NCI-H128 (cell line): ENCODE measurements at regions not wholly inside any gene's neighbourhood (a gene's known extent, or its start where the extent isn't known, plus 50 kb on each side); places are given as distances from the start of the nearest gene placed in this dataset.

Source experiments
- DNase-seq: peaks from one replicate; lab custom pipeline; 2025; ENCODE audit not compliant: unreplicated experiment; lab: John Stamatoyannopoulos, UW

DNA sequence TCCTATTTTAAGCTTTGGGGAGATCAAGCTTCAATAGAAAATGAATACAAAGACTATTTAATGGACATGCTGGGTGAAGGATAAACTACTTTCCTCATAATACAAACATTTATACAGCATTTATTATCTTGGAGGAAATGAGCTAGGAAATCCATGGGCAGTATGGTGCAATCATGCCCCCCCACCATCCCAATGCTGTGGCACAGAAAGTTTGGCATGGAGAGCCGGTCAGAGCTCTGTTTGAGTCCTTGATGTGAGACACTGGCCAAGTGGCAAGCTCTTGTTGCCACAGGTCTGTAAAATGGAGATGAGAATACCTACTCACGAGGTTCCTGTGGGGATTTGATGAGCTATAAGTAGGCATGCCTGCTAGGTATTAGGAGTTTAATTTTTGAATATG, 120.6 kb downstream of the MAB21L3 start:
- no peak for DNase-seq

DNA sequence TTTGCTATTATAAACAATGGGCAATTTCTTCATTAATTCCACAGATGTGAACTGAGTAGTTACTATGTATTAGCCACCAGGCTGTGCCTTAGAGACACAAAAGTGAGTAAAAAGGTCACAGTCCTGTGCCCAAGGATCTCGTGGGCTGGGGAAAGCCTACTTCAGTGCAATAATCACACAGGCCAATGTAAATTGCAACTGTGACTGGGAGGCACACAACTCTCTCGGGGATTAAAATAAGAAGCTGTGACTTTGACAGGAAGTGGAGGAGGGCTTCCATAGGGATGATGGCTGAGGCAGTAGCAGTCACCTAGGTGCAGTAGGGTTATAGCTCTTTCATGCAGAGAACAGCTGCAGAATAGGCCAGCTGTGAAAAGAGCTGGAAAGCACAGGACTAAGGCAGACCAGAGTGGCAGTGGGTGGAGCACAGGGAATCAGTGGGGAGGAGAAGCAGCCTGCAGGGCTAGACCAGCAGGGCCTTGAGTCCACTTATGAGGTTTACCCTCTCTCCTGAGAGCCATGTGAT, 121.9 kb downstream of the MAB21L3 start:
- DNase-seq = no peak

DNA sequence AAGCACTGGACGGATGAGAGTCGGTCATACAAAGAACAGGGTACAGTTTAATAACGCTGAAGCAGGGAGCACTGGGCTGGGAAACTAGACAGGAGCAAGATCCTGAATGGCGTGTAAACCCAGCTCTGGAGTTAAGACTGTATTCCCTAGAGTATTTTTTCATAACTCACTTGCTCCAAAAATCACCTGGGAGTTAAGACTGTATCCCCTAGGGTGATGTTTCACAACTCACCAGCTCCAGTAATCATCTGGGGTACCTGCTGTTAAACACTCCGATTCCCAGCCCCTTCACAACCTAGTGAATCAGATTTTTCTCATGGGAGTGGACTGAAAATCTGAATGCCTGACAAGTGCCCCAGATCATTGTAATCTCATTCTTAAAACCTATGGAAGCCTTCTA, 123.2 kb downstream of the MAB21L3 start:
- no peak for DNase-seq

DNA sequence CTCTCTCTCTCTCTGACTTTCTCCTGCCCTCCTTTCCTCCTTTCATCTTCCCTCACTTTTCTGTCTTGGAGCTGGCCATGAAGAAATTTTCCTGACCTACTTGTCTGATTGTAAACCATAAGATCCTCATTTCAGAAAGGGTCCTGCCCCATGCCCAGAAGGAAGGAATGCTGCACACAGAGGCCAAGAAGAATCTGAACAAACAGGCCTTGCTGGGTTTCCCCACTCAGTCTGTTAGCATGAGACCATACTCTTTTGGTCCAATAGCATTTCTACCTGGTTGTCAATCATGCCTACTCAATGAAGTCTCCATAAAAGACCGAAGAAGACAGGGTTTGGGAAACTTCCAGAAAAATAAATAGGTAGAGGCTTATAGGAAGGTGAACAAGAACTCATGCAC, 128.7 kb downstream of the MAB21L3 start:
- no peak for DNase-seq

DNA sequence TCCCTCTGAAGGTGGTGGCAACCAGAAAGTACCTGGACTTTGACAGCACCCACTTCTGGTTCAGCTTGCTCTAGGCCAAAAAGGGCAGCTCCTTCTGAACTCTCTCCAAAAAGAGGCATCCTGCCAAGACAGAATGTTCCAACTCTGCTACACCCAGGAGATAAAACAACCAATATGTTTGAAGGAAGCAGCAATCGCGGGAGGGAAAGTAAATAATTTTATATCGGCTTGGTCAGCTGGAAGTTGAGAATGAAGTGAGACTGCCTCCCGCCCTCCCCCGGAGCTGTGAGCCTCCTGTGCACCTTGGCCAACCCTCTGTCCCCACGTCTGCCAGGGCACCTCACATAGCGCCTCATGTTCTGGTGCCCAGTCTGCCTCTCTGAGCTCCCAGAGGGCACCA, 130.3 kb upstream of the ATP1A1 start:
- DNase-seq = no peak

DNA sequence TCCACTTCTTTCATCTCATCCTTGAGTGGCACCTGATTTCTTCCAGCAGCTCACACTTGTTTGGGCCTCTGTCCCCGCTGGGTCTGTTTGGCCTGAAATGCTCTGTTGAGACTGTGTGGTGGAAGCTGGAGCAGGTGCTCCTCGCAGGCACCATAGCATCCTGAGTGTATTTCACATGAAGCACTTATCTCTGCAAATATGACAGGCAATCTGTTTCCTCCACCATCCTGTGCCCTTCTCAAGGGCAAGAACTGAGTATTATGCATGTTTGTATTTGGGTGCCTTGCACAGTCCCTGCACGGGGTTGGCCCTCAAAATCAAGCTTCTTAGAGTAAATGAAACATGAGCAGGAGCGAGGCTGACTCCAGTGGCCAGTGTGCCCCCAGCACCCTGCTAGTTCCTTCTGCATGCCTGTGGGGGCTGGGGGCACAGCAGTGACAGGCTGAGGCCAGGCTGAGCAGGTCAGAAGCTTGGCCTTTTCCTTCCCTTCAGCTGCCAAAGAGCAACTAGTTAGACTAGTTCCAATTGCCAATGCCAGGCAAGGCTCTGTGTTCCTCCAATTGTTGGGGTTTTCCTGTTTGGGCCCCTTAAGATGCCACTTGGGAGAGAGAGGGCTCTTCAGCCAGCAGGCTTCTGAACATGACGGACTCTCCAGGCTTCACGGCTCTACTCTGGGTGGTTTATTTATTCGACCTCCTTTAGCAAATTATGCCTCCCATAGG, 129.6 kb upstream of the ATP1A1 start:
- DNase-seq = no peak

DNA sequence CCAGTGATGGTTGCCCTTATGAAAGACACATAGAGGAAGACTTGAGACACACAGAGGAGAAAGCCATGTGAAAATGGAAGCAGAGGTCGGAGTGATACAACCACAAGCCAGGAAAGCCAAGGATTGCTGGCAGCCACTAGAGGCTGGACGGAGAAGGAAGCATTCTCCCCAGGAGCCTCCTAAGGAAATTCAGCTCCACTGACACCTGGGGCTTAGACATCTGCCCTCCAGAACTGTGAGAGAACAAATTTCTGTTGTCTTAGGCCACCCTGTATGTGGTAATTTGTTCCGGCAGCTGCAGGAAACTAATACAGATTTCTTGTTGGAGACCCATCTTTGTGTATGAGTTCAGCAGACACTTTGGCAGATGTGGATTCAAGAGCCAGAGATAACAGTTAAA, 126.9 kb upstream of the ATP1A1 start:
- no peak for DNase-seq

DNA sequence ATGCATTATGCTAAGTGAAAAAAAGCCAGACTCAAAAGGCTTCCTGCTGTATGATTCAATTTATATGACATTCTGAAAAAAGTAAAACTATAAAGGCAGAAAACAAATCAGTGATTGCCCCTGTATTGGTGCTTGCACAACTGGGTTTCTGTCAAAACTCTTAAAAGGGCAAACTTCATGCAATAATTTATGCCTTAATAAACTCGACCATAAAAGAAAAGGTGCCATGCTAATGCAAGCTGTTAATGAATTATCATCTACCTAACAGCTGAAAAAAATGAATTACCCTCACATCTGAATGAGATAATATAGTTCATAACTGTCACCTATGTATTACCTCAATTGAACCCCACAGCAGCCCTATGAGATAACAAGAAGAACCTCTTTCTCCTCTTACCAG, 120.8 kb upstream of the ATP1A1 start:
- DNase-seq = no peak

DNA sequence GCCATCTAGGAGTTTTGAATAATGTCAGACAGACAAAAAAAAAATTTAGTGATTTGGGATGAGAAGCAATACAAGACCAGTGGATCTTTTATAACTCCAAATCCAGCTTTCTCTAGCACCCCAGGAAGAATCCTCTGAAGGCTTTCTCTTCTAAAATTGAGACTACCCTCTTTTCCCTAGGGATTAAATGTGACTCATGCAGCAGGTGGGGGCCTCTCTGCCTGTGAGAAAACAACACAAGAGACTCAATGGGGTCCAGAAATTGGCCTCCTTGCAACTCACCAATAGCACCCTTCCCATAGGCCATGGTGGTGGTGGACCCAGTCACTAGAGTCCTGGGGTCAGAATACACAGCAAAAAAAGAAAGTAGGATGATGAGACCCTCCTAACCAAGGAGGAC, 120.3 kb upstream of the ATP1A1 start:
- DNase-seq = no peak

DNA sequence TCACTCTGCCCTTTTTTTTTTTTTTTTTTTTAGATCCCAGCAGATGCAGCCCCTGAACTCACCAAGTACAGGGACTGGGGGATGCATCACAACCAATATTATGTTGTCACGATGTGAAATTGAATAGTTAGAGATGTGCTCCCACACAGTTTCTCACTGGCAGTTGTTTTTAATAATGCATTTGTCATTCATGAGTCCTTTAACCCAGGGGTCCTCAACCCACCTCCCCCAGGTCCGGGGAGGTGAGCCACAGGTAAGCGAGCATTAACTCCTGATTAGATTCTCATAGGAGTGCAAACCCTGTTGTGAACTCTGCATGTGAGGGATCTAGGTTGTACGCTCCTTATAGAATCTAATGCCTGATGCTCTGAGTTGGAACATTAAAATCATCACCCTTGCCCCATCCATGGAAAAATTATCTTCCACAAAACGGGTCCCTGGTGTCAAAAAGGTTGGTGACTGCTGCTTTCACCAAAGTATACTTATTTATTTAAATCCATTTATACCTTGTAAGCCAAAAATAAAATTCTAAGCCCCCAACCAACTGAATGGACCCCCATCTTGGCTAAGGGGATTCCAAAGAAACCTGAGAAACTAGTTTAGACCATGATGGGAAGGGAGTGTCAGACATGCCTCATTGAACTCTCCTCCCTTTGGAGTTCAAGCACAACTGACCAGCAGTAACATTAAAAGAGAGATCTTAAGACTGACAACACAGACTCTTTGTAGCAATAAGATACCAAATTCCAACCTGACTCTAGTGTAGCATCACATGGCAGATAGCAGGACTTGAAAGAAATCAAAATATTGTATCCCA, 119.3 kb upstream of the ATP1A1 start:
- DNase-seq = no peak

DNA sequence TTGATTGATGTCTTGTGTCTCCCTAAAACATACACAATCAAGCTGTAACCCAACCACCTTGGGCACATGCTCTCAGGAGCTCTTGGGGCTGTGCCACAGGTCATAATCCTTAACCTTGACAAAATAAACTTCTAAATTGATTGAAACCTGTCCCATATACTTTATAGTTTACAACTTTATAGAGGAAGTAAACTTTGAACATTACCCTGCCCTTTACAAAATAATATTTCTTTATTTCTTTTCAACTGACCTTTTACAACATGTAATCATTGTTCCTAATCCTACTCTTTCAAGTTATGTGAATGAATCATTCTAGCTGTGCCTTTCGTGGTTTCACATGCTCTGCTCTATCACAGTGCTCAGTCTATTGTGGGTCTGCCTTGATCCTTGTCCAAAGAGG, 118.3 kb upstream of the ATP1A1 start:
- DNase-seq = no peak

DNA sequence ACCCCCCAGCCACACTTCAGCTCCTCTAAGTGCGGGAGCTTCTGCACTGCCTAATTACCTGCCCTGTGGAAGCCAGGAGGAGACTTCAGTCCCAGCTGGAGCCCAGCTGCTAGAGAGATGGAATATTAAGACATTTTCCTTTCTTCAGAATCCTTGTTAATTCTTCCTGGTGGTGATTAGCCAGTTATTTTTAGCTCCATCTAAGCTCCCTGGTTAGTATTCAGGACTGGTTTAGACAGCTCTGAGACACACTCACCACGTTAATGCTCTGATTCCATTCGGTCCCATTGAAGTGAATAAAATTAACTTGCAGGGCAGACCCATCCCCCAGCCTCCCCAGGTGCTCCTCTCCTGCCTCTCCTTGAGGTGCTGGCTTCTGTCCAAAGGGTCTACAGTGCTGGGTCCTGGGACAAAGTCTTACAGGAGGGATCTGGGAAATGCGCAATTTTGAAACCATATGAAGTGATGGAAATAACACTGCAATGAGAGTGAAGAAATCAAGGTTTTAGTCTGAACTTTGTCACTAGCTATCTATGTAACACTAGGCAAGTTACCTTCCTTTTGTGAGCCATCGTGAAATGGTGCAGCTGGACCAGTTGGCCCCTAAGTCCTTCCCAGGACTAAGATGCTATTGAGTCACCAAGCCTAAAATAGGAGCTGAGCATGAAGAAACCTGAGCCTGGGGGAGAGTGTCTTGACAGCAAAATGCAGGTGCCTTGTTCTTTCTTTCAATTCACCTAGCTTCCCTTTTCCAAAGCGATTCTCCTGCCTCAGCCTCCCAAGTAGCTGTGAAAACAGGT, 117.4 kb upstream of the ATP1A1 start:
- no peak for DNase-seq

DNA sequence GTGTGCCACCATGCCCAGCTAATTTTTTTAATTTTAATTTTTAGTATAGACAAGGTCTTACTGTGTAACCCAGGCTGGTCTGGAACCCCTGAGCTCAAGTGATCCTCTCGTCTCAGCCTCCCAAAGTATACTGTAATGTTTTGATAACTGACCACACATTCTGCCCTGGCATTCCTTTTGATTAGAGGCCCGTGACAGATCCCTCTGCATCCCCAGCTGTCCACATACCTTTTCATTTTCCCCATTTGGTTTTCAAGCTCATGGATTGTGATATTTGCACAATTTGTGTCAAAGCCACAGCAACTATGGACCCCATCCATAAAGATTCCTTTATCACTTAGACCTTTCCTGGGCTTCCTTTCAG, 116.8 kb upstream of the ATP1A1 start:
- DNase-seq = no peak

DNA sequence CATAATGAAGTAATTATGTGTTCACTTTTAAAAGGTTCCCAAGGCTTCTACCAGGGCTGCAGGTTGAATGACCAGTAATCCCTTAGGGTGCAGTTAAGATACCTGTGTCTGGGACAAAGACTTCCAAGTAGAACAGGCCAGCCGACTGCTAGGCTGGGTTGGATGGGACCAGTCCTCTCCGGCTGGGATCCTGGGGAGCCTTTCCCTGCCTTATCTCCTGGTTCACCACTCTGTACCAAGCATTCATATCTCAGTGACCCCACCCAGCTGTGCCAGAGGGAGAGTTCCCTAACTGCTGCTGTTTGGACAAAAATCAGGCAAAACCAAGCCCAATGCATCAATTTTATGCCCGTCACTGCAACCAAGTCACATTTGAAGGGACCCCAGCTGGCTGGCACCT, 116.2 kb upstream of the ATP1A1 start:
- DNase-seq = no peak

DNA sequence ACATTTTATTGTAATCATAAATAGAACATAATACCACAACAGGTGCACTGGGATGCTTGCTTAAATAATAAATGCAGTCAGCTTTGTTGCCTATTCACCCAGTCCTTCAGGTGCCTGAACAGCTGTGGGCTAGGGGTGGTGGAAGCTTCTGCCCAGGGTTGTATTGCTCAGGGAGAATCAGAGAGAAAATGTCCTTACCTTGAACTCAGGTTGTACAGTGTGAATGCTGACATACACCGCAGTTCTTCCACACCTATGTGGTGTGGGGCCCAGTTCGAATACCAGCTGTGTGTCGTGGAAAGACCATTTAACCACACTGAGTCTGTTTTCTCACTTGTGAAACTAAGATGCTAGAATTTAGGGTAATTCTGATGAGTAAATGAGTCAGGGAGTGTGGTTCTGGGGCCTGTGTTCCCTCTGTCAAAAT, 115.7 kb upstream of the ATP1A1 start:
- DNase-seq = no peak

DNA sequence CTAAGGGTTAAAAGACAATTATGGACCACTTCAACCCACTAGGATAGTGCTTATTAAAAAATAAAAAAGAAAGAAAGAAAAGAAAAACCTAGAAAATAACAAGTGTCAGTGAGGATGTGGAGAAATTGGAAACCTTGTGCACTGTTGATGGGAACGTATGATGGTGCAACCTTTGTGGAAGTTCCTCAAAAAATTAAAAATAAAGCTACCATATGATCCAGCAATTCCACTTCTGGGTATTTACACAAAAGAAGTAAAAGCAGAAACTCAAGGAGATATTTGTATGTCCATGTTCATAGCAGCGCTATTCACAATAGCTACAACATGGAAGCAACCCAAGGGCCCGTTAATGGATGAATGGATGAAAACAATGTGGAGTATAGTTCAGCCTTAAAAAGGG, 115.2 kb upstream of the ATP1A1 start:
- DNase-seq = no peak

DNA sequence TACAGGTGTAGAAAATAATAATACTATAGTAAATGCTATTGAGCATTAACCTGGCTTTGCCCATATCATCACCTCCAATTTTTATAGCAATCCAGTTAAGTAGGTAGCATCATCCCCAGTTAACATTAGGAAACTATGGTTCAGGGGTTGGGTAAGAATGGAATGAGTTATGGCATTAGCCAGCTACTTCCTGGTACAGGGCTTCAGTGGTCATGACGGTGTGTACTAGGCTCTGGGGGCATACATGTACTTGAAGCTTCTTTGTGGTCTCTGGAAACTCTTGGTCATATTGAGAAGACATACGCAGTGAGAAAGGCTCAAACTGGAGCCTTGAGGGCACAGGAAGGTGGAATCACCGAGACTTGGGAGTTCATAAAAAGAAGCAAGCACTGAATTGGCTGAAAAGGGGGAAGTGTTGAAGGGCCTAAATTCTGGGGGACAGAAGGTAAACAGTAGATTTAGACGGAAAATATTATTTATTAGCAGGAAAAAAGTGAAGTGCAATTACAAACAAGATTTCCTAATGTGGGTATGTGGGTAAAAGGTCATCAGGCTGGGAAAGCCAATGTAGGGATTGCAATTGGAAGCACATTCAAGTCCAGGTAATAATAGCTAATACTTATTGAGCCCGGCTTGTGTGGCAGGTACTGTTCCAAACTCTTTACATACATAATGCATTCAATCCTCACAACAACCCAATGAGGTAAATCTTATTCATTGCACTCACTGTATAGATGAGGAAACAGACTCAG, 114.2 kb upstream of the ATP1A1 start:
- DNase-seq = no peak

DNA sequence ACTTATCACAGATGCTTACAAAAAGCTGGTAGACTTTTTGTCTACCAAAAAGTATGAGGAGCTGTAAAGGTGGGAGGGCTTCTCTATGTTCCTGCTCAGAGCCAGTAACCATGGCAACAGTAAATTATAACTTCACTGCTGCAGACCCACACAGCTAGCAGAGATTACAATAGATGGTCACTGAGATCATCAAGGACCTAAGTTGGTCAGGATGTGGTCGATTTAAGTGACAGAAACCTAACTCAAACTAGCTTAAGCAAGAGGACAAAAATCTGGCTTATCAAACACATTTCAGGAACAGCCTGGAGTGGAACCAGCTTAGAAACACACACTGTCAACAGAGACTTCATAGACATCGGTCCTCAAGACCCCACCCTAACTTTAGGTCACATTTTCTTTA, 113.4 kb upstream of the ATP1A1 start:
- no peak for DNase-seq

DNA sequence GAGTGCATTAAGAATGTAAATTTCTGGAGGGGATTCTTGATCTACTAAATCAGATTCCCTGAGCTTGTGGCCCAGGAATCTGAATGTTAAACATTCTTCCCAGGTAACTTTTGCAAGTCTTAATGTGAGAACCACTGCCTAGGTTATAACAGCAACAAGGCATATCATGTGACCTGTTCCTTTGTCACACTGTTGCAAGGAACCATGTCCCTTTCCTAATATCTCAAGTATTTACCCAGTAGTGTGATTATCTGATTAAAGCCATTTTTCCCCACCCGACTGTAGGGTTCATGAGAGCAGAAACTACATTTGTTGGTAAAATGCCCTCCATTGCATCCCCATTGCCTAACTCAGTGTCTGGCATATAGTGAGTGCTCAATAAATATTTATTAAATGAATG, 112.9 kb upstream of the ATP1A1 start:
- no peak for DNase-seq

DNA sequence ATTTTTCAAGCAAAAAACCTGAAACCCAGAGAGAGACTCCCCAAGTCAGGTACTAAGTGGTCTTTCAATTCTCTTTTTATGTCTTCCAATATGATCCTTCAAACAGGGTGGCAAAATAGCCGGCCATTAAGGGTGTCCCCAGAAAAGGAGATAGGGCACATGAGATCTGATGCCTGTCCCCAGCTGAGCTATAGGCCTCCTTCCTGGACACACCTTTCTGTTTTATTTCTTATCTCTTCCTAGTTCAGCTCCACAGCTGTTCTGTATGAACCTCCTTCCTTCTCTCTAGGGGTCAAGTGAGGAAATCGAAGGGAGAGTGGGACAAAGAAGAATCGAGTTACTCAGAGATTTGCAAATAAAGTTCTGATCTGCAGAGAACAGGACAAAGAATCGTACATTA, 112.4 kb upstream of the ATP1A1 start:
- DNase-seq = no peak

DNA sequence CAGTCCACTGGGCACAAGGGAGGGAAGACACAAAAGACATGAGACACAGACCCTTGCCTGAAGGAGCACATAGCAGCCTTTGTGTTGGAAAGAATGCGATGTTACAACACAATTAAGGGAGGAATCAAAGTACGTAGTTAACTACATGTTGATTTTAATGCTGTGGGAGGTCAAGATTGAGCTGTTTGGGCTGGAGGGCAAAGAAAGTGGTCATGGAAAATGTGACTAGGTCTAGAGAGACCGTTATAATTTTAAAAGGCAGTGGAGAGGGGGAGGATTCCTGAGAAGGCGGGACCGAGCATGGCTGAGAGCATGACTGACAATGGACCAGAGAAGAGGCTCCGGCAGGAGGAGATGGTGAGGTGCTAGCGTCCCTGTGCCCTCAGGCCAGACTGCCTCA, 111.8 kb upstream of the ATP1A1 start:
- DNase-seq = no peak
